Left lung (tissue), 4 donors: ENCODE measurements at regions not wholly inside any gene's neighbourhood (a gene's known extent, or its start where the extent isn't known, plus 50 kb on each side); places are given as distances from the start of the nearest gene placed in this dataset.

ENCODE experiments used
- ATAC-seq: fragments of 200-7000 bp; cut with Tn5 transposase; one replicate; pipeline ENCODE4 v1.9.1; 2020; ENCODE audit warnings: moderate library complexity
- DNase-seq, 4 donors: peaks; one replicate each; pipeline ENCODE4 v3.0.0-alpha.2; 2013 to 2020
- H3K27ac ChIP-seq, 2 donors: fragments of 200-600 bp; sonication (generic) in 1 of 2; one replicate each; pipeline versions ENCODE4 v1.5.0 to v1.8.0; 2020 to 2021
- H3K27me3 ChIP-seq, 2 donors: fragments of 200-600 bp; sonication (generic) in 1 of 2; one replicate each; pipeline versions ENCODE4 v1.5.0 to v1.8.0; 2020 to 2021
- H3K36me3 ChIP-seq, 2 donors: fragments of 200-600 bp; sonication (generic) in 1 of 2; one replicate each; pipeline versions ENCODE4 v1.5.0 to v1.8.0; 2020 to 2021
- H3K4me1 ChIP-seq, 2 donors: fragments of 200-600 bp; one replicate each; pipeline ENCODE4 v1.8.0; 2021
- H3K4me3 ChIP-seq, 2 donors: fragments of 200-600 bp; sonication (generic) in 1 of 2; one replicate each; pipeline versions ENCODE4 v1.5.0 to v1.8.0; 2020 to 2021; ENCODE audit warnings: mild to moderate bottlenecking in 1 of 2
- H3K9me3 ChIP-seq, 2 donors: fragments of 200-600 bp; sonication (generic) in 1 of 2; one replicate each; pipeline versions ENCODE4 v1.5.0 to v1.8.0; 2020 to 2021
- intact Hi-C, 2 donors: fragments of 100-400 bp; cut with DNase I; formaldehyde crosslinking; loops; one replicate each; pipeline versions ENCODE4 v1.11.2 to v1.14.2; 2022
- TF ChIP-seq, protein P1 (sequence below), 2 donors: fragments of 200-600 bp; sonication (generic) in 1 of 2; IDR thresholded peaks; one replicate each; pipeline versions ENCODE4 v1.5.0 to v1.8.0; 2021; ENCODE audit warnings: antibody characterized with exemption in 2 of 2
- donor health status: DM: no; HTN: yes; CAD: no.
- donor health status: DM: no; HTN: no; CAD: no.

DNA sequence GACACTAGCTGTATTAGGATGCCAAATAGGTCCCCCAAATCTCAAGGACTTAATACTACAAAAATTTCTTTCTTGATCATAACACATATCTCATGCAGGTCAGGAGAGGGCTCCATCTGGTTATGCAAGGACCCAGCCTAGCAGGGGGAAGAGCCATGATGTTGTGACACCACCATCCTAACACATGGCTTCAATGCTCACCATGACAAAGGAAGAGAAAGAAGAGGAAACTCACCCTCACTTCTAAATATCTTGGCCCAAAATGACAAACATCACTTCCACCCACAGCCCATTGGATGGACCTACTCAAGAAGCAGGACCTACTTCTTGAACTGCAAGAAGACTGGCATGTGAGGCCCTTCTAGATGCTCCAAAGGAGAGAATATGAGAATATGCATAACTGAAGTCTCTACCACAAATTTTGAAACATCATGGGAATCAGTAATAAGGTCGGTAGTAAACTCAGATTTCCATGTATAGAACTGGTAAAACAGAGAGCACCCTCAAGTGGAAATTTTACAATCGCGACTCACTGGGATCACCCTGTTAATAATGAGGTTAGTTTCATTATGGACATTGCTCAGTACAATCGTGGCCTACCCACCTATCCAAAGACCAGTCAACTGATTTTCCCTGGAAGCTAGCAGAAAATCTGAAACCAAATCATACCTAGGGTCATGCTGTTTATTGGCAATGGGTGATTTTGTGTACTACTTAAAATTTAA lies 308.2 kb downstream of the ACTL7B start:
- TF ChIP-seq, protein P1, sequence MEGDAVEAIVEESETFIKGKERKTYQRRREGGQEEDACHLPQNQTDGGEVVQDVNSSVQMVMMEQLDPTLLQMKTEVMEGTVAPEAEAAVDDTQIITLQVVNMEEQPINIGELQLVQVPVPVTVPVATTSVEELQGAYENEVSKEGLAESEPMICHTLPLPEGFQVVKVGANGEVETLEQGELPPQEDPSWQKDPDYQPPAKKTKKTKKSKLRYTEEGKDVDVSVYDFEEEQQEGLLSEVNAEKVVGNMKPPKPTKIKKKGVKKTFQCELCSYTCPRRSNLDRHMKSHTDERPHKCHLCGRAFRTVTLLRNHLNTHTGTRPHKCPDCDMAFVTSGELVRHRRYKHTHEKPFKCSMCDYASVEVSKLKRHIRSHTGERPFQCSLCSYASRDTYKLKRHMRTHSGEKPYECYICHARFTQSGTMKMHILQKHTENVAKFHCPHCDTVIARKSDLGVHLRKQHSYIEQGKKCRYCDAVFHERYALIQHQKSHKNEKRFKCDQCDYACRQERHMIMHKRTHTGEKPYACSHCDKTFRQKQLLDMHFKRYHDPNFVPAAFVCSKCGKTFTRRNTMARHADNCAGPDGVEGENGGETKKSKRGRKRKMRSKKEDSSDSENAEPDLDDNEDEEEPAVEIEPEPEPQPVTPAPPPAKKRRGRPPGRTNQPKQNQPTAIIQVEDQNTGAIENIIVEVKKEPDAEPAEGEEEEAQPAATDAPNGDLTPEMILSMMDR (IDR thresholded peaks at IDR 0.05) = no peak
- Histone ChIP-seq H3K9me3 (no peaks in the 10 kb centered on the region), H3K4me3 (no peak overlapping the region), H3K4me1 (no peaks in the 10 kb centered on the region), H3K27ac (no peak overlapping the region), H3K27me3 (no peaks in the 10 kb centered on the region), H3K36me3 (no peaks in the 10 kb centered on the region)
- DNase-seq (no peak), ATAC-seq (no peak)
- intact Hi-C loops = no loop called here

DNA sequence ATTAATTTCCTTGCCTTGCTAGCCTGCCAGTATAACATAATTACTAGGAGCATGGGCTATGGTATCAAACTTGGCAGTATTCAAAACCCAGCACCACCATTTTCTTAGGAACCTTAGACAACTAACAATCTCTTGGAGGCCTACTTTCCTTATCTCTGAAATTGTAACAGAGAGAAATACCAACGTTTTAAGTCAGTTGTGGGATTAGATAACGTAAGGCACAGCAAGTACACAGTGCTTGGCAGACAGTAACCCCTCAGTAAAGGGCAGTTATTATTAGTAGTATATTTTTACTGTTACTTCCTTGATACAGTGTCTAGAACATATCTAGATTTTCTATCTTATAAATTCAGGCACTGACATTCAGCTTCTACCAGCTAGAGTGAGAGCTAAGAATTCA lies 309.6 kb downstream of the ACTL7B start:
- Histone ChIP-seq H3K27me3 (no peaks in the 10 kb centered on the region), H3K4me1 (no peaks in the 10 kb centered on the region), H3K4me3 (no peak overlapping the region), H3K36me3 (no peaks in the 10 kb centered on the region), H3K9me3 (no peaks in the 10 kb centered on the region), H3K27ac (no peak overlapping the region)
- no peak for DNase-seq
- intact Hi-C loops = no loop called here
- TF ChIP-seq, protein P1 (IDR thresholded peaks at IDR 0.05) = no peak
- ATAC-seq = no peak

DNA sequence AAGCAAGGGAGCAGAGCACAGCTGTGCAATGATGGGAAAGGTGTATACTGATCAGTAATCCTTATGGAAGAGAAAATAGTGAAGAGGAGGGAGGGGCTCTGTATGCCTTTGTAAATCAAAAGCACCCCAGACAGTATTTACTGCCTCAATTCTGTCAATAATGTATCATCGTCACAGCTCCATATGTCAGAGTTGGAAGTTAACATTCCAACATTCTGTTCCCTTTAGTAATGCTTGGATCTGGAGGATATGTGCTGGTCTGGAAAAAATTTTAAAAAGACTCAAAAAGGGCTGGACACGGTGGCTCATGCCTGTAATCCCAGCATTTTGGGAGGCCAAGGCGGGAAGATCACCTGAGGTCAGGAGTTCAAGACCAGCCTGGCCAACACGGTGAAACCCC lies 310.4 kb downstream of the ACTL7B start:
- Histone ChIP-seq H3K4me3 (no peak overlapping the region), H3K27ac (no peak overlapping the region), H3K9me3 (no peaks in the 10 kb centered on the region), H3K27me3 (no peaks in the 10 kb centered on the region), H3K36me3 (no peaks in the 10 kb centered on the region), H3K4me1 (no peaks in the 10 kb centered on the region)
- DNase-seq (no peak), ATAC-seq (no peak)
- intact Hi-C loops = no loop called here
- TF ChIP-seq, protein P1 (IDR thresholded peaks at IDR 0.05) = no peak

GRCh38 chr9:108544866-108545265 lies 310.9 kb downstream of the ACTL7B start:
- TF ChIP-seq, protein P1 (IDR thresholded peaks at IDR 0.05) = no peak
- DNase-seq (no peak), ATAC-seq (no peak)
- H3K27me3 ChIP-seq = no peaks in the 10 kb centered on the region
- intact Hi-C loops = no loop called here
- no peak overlapping the region for H3K27ac ChIP-seq
- H3K36me3 ChIP-seq = no peaks in the 10 kb centered on the region
- H3K9me3 ChIP-seq = no peaks in the 10 kb centered on the region
- no peak overlapping the region for H3K4me3 ChIP-seq
- H3K4me1 ChIP-seq = no peaks in the 10 kb centered on the region

GRCh38 chr9:108543251-108543778 lies 312.5 kb downstream of the ACTL7B start:
- Histone ChIP-seq H3K4me1 (no peaks in the 10 kb centered on the region), H3K36me3 (no peaks in the 10 kb centered on the region), H3K4me3 (no peak overlapping the region), H3K27ac (no peak overlapping the region), H3K9me3 (no peaks in the 10 kb centered on the region), H3K27me3 (no peaks in the 10 kb centered on the region)
- no peak for ATAC-seq
- TF ChIP-seq, protein P1 (IDR thresholded peaks at IDR 0.05) = no peak
- no peak for DNase-seq
- intact Hi-C loops = no loop called here
